GM23338 (cell line): ENCODE measurements at regions not wholly inside any gene's neighbourhood (a gene's known extent, or its start where the extent isn't known, plus 50 kb on each side); places are given as distances from the start of the nearest gene placed in this dataset.

Experiments used
- CREB1 ChIP-seq: fragments of 250-450 bp; sonication (Bioruptor Pico); IDR thresholded peaks from 2 replicates; pipeline ENCODE4 v1.5.0; 2020; ENCODE audit warnings: low read depth, mild to moderate bottlenecking, moderate library complexity
- CTCF ChIP-seq, 2 experiments: fragments of 200-600 bp in 1 of 2; sonication (generic) in 1 of 2; conservative IDR thresholded peaks; 2 replicates each; pipeline versions ENCODE4 v1.5.1 to v1.6.1; 2016 to 2017; ENCODE audit warnings: antibody characterized with exemption in 2 of 2, low read depth in 2 of 2, mild to moderate bottlenecking in 2 of 2, moderate library complexity in 1 of 2
- EZH2 ChIP-seq: fragments of 200-600 bp; sonication (generic); IDR thresholded peaks from one replicate; pipeline ENCODE4 v1.8.0; 2017; ENCODE audit warnings: antibody characterized with exemption, mild to moderate bottlenecking, low read depth; ENCODE audit not compliant: unreplicated experiment
- EZH2phosphoT487 ChIP-seq: fragments of 200-600 bp; sonication (generic); IDR thresholded peaks from one replicate; pipeline ENCODE4 v1.8.1; 2018; ENCODE audit warnings: antibody characterized with exemption; ENCODE audit not compliant: unreplicated experiment
- JUNB ChIP-seq: IDR thresholded peaks from one replicate; pipeline ENCODE4 v1.6.1; 2016; ENCODE audit warnings: antibody characterized with exemption; ENCODE audit not compliant: unreplicated experiment
- NANOG ChIP-seq: IDR thresholded peaks from 2 replicates; pipeline ENCODE4 v1.6.1; 2016; ENCODE audit warnings: antibody characterized with exemption, borderline replicate concordance
- POLR2AphosphoS5 ChIP-seq: IDR thresholded peaks from 2 replicates; pipeline ENCODE4 v1.6.1; 2016; ENCODE audit warnings: antibody characterized with exemption, low read depth
- REST ChIP-seq: IDR thresholded peaks from one replicate; pipeline ENCODE4 v1.6.1; 2018; ENCODE audit warnings: antibody characterized with exemption; ENCODE audit not compliant: unreplicated experiment
- STAT1 ChIP-seq: IDR thresholded peaks from one replicate; pipeline ENCODE4 v1.6.1; 2016; ENCODE audit warnings: antibody characterized with exemption; ENCODE audit not compliant: unreplicated experiment
- ZNF114 ChIP-seq: fragments of 250-450 bp; sonication (Bioruptor Pico); IDR thresholded peaks from 2 replicates; pipeline ENCODE4 v1.5.0; 2020; ENCODE audit warnings: mild to moderate bottlenecking, moderate library complexity
- ZNF331 ChIP-seq: fragments of 250-450 bp; sonication (Bioruptor Pico); IDR thresholded peaks from 2 replicates; pipeline ENCODE4 v1.5.0; 2020; ENCODE audit warnings: low read depth, mild to moderate bottlenecking, moderate library complexity
- ZNF462 ChIP-seq: fragments of 250-450 bp; sonication (Bioruptor Pico); IDR thresholded peaks from 2 replicates; pipeline ENCODE4 v1.5.0; 2020; ENCODE audit warnings: mild to moderate bottlenecking, moderate library complexity
- TF ChIP-seq, protein P1 (sequence below): IDR thresholded peaks from 2 replicates; pipeline ENCODE4 v1.6.1; 2016; ENCODE audit warnings: antibody characterized with exemption

DNA sequence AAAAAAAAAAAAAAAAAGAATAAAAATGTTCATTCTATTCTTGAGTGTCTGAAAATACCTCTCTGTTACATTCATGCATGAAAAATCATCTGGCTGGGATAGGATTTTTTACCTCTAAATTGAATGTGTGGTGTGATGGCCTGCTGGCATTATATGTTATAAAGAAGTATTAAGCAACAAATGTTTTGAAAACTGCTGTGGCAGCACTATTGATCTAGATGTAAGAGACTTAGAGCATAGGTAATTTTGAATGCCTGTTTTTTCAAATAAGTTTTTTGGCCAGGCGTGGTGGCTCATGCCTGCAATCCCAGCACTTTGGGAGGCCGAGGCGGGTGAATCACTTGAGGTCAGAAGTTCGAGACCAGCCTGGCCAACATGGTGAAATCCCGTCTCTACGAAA is 147.0 kb upstream of the LINC00305 start:
- no peak for TF ChIP-seq CTCF (conservative IDR thresholded peaks at IDR 0.05; ENCODE audit: low read depth in 2 of 2)
- no peak for TF ChIP-seq EZH2
- TF ChIP-seq POLR2AphosphoS5: no peak
- TF ChIP-seq CREB1: no peak
- TF ChIP-seq EZH2phosphoT487: no peak
- no peak for TF ChIP-seq ZNF114
- TF ChIP-seq, protein P1, sequence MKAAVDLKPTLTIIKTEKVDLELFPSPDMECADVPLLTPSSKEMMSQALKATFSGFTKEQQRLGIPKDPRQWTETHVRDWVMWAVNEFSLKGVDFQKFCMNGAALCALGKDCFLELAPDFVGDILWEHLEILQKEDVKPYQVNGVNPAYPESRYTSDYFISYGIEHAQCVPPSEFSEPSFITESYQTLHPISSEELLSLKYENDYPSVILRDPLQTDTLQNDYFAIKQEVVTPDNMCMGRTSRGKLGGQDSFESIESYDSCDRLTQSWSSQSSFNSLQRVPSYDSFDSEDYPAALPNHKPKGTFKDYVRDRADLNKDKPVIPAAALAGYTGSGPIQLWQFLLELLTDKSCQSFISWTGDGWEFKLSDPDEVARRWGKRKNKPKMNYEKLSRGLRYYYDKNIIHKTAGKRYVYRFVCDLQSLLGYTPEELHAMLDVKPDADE: no peak
- no peak for TF ChIP-seq JUNB
- no peak for TF ChIP-seq ZNF462 (CRISPR knock-in tag)
- TF ChIP-seq REST: no peak
- no peak for TF ChIP-seq NANOG
- TF ChIP-seq STAT1: no peak
- no peak for TF ChIP-seq ZNF331 (CRISPR knock-in tag)
